NCI-H69 (cell line): ENCODE measurements at regions not wholly inside any gene's neighbourhood (a gene's known extent, or its start where the extent isn't known, plus 50 kb on each side); places are given as distances from the start of the nearest gene placed in this dataset.

ENCODE experiments used
- DNase-seq: peaks from one replicate; lab custom pipeline; 2025; lab: John Stamatoyannopoulos, UW

DNA sequence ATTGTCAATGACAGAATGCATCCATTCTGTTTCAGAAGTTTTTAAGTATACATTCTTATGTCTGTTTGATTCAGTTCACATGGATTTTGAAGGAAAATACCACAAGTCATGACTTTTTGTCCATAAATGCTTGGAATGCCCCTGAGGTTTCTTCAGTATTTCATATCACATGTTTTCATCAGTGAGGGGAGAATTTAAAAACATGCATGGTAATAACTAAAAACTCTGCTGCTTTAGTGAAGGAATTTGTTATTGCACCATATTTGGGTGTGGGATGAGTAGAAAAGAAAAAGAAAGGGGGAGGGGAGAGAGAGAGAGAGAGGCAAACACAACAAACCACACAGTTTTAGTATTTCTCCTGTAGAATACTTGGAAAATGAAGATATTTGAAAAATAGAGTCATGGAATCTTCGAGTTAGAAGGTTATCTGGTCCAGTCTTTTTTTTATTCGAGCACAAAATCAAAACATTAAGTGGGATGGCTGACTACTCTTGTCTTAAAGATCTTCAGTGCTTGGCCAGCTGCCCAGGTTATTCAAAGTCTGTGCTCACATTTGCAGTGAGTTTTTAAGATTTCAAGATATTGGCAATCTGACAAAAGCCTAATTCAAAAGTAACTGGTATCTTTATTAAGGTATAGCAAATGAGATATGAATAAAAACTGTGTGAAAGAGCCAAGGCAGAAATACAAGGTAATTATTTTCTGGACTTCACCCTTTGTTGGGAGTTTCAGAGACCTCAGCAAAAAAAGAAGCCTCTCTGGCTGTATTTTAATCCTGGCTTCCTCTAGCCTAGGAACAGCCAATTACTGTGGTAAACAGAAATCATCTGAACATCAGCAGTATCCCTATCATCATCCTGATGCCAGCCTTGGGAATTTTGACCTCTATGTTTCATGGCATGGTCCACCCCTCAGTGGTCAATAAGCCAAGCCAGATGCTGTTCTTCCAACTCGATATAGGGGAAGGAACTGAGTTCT is 687.9 kb upstream of the CITED2 start:
- DNase-seq = peak; percentile 28

DNA sequence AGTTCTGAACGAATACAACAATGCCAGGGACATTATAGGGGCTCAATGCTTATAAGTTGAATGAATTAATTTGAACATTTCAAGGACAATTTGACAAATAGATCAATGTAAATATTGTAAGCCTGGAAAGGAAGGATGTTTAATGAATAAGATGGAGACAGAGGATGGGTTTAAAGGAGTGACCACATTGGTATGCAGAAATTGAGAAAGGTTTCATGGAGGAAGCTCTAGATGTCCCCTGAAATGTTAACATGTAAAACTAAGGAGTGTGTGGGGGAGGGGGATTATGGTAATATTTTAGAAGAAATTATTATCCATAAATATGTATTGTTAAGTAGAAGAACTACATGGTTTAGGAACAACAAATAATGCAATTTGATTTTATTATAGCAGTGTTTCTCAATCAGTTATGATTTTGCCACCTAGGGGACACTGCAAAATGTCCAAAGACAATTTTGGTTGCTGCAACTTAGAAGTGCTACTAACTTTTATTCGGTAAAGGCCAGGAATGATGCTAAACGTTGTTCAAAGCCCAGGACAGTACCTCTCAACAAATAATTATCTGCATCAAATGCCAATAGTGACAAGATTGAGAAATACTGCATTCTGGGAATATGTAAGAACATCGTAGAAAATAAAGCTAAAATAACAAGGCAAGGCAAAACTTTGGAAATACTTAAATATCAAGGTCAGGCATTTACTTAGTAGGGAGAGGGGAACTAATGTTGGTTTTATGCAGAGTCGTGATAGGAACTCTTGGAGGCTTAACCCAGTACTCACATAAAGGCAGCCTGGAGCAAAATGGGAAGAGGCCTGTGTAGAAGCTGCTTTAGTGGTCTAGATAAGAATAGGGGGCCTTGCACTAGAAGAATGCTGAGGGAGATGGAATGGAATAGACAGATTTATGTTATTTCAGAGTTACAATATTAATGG is 686.9 kb upstream of the CITED2 start:
- DNase-seq = no peak

DNA sequence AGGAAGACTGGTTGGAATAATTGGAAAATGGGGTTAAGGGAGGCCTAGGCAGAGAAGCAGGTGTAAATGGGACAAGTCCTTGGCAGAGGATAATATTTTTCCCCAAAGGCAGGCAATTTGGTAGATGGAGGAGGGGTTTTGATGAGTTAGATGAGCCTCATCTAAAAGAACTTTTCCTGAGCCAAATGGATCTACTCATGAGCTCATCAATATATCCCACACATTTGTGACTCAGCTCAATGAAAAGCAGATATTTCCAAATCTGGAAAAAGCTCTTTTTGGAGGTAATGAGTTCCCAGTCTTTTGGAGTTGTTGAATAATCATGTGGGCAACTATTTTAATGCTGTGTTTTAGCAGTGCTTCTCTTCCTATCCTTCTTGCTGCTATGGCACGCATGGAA is 685.5 kb upstream of the CITED2 start:
- no peak for DNase-seq

DNA sequence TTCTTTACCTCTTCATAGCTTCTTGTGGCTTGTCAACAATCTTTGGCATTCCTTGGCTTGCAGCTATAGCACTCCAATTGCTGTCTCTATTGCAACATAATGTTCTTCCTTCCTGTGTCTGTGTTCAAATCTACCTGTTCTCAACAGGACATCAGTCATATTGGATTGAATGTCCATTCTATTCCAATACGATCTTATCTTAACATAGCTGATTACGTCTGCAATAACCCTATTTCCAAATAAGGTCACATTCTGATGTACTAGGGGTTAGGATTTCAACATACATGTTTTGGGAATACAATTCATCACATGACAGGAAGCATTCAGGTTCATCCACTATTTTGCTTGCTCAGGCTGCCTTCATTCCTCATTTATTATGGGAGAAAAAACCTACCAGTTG is 684.4 kb upstream of the CITED2 start:
- no peak for DNase-seq

DNA sequence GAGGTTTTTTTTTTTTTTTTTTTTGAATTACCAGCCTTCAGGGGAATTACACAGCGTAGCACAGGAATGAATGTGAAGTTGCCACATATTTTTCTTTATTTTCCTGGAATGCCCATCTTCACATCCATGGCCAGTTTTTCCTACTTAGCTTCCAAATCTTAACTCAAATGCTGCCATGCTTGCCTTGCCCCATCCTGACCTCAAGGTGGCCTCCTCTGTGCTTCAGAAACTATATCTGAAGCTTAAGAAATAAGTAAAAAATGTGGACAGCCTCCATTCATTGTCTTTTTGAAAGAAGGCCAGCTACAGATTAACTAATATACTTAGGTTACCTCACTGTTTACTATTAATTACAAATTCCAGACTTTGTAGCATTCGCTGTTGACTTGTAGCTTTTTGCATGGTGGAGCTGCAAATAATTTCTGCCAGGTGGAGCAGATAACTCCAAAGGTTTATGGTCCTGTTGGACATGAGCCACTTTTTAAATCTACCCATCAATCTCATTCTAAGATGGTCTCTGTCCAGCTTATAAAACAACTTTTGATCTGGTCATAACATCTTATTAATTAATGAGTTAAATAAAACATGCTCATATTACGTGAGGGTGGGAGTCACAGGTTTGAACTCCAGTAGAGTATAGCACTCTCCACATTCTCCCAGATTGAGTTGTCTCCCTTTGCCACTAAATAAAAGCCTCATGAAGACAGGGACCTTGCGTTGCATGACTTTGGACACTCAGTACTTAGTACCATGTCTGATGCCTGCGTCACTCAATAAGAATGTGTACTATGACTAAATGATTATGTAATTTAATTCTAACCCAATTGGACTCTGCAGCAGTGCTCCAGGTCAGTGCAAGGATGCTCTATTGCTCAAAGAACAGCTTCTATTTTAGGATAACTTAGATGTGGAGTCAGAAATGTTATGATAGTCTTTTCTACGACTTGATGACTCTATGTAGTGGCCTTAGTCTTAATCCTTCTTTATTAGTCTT is 678.6 kb upstream of the CITED2 start:
- peak; percentile 48 for DNase-seq

DNA sequence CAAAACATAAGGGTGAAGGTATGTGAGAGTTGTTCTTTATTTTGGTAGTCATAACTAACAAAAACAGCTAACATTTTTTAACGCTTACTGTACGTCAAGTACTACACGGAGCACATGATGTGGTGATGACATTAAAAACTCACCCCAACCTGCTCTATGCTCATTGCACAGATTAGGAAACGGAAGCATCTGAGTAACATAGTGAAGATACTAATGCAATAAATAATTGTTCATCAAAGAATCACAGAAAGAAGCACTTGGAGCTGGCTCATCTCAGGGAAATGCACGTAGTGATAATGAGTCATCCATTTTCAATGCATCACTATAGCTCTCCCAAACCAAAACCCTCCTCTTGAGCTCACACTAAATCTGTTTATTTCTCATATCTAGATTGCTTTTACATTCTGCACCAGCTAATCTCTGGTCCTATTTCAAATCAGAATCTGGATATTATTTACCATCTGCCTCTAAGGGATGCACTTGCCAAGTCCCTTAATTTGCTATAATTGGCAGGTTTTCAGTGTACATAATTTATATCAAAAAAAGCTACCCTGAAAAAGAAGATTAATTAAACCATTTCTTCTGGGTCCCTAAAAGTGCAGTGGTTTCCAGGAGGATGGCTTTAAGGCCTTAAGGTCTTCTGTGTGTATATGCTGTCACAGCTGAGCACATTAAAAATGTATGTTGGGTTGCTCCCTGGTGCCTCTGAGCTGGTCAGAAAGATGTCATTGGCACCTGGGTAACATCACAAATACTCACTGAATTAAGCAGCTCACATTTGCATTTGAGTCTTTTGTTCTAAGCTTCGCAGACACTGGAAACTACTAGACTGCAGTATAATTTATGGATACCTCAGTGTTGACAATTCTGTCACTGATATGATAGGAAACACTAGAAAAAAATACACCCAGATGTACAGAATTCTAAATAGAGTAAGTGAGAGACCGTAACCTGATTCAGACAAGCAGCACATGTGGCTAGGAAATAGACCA is 677.4 kb upstream of the CITED2 start:
- DNase-seq = peak; percentile 89

DNA sequence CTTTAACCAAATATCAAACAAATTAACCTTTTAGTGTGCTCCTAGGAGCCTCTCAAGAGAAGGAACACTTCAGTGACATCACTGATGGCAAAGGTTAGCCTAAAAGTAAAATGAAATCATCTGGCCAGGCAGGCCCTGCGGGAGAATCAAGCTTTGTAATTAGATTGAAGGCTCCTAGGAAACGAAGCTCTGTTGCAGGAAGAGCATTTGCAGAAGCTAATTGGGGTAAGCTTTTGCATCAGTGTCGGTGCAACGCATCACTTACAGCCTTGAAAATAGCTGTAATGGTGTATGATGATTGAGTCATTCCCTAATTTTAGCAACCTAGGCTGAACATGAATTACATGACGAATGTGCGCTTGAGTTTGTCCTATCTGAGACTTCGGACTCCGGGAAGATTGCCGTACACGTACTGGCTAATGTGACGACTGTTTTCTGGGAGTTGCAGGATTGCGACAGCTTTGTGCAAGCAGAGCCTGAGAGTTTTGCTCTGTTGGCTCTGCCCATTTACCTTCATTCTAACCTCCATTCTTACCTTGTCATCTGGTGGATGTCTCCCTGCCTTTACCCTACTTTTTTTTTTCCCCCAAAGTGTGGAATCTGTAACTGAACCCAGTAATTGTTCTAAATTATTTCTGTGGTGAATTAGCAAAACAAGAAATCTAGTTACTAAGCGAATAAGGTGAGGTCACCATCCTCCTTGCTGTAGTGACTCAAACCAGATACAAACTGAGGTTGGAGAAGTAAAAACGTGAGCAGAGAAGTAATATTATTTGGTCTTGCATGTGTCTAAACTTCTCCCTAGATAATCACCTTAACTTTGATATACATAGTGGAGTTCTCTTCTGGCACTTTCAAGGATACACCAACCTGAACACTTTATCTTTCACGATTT is 675.9 kb upstream of the CITED2 start:
- DNase-seq = peak; percentile 65

DNA sequence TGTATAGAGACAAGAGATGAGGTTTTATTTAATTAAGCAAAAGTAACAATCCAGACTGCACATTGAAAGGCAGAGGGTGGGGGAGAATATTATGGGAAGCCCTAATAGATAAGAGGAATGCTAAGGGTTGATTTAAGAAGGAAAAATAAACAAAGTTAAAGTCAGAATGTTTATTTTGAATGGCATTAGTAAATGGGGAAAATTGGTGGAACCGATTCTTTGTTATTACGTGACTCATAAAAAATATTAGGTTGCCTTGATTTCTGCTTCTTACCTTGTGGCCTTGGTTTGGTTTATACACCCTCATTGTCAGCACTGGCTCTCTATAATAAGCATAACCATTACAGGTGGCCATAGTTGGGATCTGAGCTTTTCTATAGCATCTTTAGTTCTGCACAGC is 674.8 kb upstream of the CITED2 start:
- DNase-seq = no peak

DNA sequence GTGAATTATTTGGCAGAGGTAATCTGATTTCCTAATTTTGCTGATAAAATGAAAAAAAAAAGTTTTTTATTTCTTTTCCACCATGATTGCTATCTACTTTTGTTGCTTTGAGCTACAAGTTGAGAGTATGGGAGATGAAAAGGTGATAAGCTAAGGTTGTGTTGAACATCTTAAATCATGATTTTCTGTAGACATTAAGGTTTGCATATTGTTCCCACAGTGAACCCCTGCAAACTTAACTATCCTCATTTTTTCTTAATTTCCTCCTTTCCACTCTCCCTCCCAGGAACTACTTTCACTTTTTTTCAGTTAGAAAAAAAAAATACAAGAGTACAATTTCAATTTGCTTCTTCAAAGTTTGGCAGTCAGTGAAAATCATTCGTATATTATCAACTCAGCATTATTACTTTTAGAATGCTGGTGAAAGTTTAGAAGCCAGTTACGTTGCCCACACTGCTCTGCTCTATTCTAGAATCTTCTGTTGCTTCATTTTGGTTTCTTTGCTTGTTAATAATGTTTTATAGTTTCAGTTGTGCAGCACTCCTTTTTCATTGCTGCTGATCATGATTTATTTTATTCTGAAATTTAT is 673.8 kb upstream of the CITED2 start:
- no peak for DNase-seq

DNA sequence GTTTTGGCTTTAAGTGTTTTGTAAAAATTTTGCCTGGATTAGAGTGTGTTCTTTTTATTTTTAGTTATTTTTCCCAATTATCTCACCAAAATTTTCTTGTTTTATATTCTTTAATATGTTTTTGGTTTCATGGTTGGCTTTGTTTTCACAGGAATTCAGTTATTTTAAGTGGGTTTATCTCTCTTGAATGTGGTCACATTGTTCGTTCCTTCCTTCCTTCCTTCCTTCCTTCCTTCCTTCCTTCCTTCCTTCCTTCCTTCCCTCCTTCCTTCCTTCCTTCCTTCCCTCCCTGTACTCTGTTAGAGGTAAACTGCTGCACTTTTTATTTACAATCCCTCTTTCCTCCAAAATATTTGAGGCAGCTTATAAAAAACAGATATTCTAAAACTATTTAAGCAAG is 672.9 kb upstream of the CITED2 start:
- DNase-seq = no peak

DNA sequence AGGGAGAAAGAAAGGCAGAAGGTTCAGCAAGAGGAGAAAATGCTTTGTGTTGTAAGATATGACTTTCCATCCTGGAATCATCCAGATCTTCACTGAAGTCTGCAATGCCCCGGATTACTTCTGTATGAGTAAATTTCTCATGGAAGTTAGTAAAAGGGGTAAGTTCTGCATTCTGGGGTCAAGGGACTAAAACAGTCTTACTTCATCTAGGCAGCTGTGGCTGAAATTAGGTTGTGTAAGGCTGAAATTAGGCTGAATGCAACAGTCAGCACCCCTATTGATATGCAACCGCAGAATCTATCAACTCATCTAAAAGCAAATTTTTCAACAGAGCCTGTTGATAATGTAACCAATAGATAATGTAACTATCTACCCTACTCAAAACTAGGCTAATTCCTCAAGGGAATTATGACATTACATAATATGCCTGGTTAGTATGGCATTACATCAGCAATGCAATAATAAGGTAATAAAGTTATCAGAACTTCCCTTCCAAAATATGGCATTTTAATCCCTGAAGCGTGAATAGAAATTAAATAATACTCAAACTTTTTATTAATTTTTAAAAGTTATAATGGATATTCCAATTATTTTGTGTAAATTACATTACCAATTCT is 671.7 kb upstream of the CITED2 start:
- DNase-seq = no peak

DNA sequence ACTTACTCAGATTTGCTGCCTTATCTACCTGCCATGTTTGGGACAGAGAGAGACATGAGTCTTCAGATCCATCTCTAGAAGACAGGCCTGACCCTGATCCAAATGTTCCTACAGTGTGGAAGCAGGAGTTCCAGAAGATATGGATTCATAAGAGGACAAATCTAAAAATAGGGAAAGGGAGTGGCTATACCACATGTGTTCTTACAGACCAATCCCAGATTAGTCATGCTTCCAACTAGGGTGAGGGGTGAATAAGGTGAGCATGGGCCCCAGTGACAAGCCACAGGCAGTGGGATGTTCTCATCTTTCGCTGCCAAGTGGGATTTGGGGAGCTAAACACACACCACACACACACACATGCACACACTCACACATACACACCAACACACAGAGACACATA is 670.7 kb upstream of the CITED2 start:
- DNase-seq = no peak

DNA sequence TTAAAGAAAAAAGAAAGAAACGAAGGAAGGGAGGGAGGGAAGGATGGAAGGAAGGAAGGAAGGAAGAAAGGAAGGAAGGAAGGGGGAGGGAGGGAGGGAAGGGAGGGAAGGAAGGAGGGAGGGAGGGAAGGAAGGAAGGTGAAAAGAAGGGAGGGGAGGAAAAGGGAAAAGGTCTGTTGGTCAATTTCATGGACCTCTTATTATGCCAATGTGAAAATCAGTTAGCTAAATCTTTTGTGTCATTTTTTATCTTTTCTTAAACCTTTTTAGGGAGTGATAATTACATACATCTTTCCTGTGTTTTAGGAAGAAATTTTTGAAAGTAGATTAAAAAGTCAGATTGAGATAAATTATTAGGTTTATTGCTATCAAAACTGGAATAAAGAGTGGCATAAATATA is 670.2 kb upstream of the CITED2 start:
- DNase-seq = no peak

DNA sequence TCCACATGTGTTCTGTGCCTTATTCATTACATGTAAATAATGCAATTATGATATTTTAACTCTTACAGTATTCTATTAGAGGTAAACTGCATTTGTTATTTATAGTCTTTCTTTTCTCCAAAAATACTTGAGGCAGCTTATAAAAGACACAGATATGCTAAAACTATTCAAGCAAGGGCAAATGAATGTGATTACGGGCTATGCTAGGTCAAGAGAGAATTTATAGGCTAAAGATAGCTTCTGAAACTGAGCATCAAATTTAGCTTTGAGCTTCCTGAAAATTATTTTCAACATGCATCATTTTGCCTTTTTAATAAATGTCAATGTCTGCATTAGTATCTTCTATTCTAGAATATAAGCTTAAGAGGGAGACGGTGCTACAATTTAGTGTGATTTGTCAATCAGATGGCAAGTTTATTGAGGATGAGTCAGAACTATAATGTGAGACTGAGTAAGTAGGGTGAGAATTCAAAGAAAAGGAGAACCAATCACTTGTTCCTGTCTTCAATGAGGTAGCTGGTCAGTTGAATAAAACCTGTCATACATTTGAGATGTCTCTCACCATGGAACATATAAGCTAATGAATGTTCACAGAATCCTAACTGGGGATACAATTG is 669.4 kb upstream of the CITED2 start:
- peak; percentile 12 for DNase-seq

DNA sequence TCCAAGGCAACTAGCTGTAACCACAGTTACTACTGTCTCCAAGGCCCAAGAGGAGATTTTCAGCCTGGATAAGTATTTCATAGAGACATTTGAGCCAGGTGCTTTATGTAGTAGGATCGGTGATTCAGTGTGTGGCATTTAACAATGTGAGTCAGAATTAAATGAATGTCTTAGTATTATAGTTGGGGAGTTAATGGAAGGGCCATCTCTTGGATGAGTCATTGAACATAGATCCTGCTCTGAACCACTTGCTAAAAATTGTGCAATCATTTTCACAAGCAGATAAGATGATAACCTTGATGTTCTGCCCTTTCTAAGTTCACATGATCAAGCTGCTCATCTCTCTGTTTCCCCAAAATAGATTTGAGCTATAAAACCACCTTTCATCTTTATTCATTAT is 668.9 kb upstream of the CITED2 start:
- DNase-seq = peak; percentile 50

DNA sequence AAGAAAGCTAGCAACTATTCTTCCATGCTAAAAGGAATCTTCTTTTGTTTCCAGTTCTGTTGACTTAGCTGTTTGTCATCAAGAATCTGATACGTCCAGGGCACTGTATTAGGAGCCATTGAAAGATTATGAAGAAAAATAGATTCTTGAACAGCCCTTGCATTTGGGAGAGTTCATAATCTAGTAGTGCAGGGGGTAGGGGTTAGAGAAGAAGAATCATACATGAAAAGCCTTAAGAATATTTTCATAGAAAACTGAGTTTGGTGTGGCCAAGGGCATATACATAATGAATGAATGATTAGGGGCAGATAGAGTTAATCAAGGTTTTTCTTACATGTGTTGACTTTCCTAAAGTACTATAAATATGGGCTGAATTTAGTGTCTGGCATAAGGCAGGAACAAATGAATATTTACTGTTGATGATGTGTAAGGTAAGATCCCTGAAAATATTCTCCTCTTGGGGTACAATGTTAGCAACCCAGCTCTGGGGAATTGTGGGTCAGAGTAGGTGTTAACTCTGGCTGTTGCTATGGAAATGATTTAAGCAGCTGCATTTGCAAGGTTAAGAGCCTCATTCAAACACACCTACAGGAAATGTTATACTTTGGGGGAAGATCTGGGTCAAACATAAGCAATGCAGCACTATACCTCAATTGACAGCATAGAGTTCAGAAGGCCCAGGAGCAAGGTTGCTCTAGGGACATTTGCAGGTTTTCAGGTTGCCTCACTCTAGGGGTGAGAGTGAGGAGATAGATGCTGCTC is 667.3 kb upstream of the CITED2 start:
- DNase-seq = peak; percentile 46

DNA sequence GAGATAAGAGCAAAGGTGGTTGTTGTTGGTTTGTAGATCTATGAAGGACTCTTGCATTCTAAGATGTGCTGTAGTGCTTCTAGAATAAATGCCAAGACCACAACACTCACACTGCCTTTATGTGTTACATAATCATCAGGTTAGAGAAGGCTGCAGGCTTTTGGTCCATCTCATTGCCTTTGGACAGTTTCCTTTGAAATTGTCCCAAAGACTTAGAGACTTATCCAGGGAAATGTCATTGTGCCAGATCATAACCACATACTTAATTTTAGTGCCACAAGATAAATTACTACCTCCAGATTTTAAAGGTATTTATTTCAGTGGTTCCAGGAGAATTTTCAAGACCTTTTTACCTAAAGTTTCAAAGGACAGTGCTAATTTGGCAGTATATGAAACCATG is 666.6 kb upstream of the CITED2 start:
- DNase-seq = no peak
